Ectodermal cell (in vitro differentiated cells): ENCODE measurements at regions not wholly inside any gene's neighbourhood (a gene's known extent, or its start where the extent isn't known, plus 50 kb on each side); places are given as distances from the start of the nearest gene placed in this dataset.

Experiments used
- H3K27ac ChIP-seq: 2 replicates; pipeline ENCODE4 v1.7.0; 2013; ENCODE audit warnings: mild to moderate bottlenecking, low read depth, low read length; ENCODE audit not compliant: insufficient read depth, poor library complexity, severe bottlenecking
- H3K27me3 ChIP-seq: 2 replicates; pipeline ENCODE4 v1.7.0; 2013; ENCODE audit warnings: mild to moderate bottlenecking, low read length; ENCODE audit not compliant: insufficient read depth, control insufficient read depth, poor library complexity, severe bottlenecking
- H3K36me3 ChIP-seq: one replicate; pipeline ENCODE4 v1.7.0; 2013; ENCODE audit warnings: low read length; ENCODE audit not compliant: control insufficient read depth, insufficient read depth
- H3K4me1 ChIP-seq: one replicate; pipeline ENCODE4 v1.7.0; 2013; ENCODE audit warnings: low read length; ENCODE audit not compliant: control insufficient read depth, insufficient read depth
- H3K4me3 ChIP-seq: 2 replicates; pipeline ENCODE4 v1.7.0; 2013; ENCODE audit warnings: low read depth, low read length, control low read depth; ENCODE audit not compliant: insufficient read depth
- H3K9me3 ChIP-seq: 2 replicates; pipeline ENCODE4 v1.7.0; 2013; ENCODE audit warnings: mild to moderate bottlenecking, low read length, moderate library complexity; ENCODE audit not compliant: control insufficient read depth
- WGBS, 2 experiments: methylation state at CpG; one replicate each; pipeline ENCODE4 v1.1.7; 2013; ENCODE audit warnings: missing lambda C conversion rate in 2 of 2; 5-methylcytosine and 5-hydroxymethylcytosine counted together

DNA sequence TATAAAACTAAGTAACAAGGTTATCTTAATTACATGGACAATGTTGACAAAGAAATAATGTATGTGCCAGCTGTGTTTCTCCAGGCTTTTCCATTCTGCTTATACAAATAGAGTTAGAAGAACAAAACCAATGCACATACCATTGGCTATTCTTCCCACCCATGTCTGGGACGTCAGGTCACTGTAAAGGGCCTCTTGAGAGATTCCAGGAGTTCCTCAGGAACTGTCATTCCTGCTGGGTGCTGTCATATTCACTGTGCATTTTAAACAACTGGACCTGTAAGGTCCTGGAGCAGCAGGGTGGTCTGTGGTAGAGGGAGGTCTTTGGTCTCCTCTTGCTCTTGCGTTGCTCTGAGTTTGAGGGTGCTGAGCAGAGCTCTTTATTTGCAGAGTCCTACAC is 74.6 kb upstream of the AP1S2 start:
- H3K4me1 ChIP-seq: peaks cover 4% of the 10 kb centered on the region
- no peaks in the 10 kb centered on the region for H3K27me3 ChIP-seq
- H3K4me3 ChIP-seq: no peak overlapping the region
- H3K27ac ChIP-seq: no peak overlapping the region
- 64 to 65% methylated on average over 2 of the region's 2 CpGs for WGBS, 2 experiments
- H3K36me3 ChIP-seq: no peaks in the 10 kb centered on the region
- no peaks in the 10 kb centered on the region for H3K9me3 ChIP-seq

DNA sequence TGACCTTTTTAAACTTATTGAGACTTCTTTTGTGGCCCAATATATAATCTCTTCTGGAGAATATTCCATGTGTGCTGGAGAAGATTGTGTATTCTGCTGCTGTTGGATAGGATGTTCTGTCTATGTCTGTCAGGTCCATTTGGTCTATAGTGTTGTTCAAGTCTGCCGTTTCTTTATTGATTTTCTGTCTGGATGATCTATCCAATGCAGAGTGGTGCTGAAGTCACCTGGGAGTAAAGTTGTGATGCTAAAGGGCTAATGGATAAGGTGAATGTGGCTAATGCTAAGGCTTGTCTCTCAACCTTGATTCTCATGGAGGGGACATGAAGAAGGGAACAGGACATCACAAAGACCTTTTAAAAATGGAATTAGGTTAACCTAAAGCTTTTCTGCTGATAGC is 72.0 kb upstream of the AP1S2 start:
- Histone ChIP-seq H3K4me3 (no peak overlapping the region), H3K27me3 (no peaks in the 10 kb centered on the region), H3K9me3 (no peaks in the 10 kb centered on the region), H3K36me3 (no peaks in the 10 kb centered on the region), H3K4me1 (peaks cover 4% of the 10 kb centered on the region), H3K27ac (no peak overlapping the region)
- 85 to 95% methylated on average over 1 of the region's 1 CpG for WGBS, 2 experiments

DNA sequence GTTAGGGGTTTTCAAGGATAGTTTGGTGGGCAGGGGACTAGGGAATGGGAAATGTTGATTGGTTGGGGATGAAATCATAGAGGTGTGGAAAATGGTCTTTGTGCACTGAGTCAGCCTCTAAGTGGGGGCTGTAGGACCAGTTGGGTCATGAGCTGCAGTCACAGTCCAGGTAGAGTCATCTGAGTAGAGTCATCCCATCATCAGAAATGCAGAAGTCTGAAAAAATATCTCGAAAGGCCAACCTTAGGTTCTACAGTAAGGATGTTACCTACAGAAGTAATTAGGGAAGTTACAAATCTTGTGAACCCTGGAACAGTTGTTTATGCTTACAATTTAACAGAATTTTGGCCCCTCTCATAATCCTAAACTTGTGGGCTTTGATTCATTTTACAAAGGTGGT is 63.4 kb upstream of the AP1S2 start:
- Histone ChIP-seq H3K36me3 (no peaks in the 10 kb centered on the region), H3K27me3 (no peaks in the 10 kb centered on the region)
- WGBS, 2 experiments: 93% methylated on average over 1 of the region's 1 CpG; no CpG with 5 or more reads in 1 of the 2 experiments

DNA sequence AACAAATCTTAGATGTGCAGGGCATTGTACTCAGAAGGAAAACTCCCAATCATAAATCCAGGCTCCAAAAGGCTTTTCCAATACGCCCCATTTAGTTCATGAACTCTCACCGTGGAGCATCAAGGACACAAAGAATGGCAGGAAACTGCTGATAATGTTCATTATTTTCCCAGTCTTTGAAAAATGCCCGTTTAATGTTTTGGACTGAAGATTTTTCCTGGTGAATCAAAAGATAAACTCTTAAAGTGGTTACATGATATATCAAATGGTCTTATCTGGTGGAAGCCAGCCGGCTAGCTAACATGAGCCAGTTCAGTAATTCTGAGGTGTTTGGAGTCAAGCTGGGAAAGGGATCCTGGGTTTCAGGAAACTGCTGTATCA is 62.1 kb upstream of the AP1S2 start:
- no peak overlapping the region for H3K27ac ChIP-seq
- H3K27me3 ChIP-seq: no peaks in the 10 kb centered on the region
- 92 to 96% methylated on average over 4 of the region's 4 CpGs for WGBS, 2 experiments
- H3K4me1 ChIP-seq: no peaks in the 10 kb centered on the region
- no peaks in the 10 kb centered on the region for H3K9me3 ChIP-seq
- H3K36me3 ChIP-seq: no peaks in the 10 kb centered on the region
- no peak overlapping the region for H3K4me3 ChIP-seq

More for the DNA sequence above, 63.4 kb upstream of the AP1S2 start:
- Histone ChIP-seq H3K4me1 (no peaks in the 10 kb centered on the region), H3K9me3 (no peaks in the 10 kb centered on the region), H3K27ac (no peak overlapping the region), H3K4me3 (no peak overlapping the region)

DNA sequence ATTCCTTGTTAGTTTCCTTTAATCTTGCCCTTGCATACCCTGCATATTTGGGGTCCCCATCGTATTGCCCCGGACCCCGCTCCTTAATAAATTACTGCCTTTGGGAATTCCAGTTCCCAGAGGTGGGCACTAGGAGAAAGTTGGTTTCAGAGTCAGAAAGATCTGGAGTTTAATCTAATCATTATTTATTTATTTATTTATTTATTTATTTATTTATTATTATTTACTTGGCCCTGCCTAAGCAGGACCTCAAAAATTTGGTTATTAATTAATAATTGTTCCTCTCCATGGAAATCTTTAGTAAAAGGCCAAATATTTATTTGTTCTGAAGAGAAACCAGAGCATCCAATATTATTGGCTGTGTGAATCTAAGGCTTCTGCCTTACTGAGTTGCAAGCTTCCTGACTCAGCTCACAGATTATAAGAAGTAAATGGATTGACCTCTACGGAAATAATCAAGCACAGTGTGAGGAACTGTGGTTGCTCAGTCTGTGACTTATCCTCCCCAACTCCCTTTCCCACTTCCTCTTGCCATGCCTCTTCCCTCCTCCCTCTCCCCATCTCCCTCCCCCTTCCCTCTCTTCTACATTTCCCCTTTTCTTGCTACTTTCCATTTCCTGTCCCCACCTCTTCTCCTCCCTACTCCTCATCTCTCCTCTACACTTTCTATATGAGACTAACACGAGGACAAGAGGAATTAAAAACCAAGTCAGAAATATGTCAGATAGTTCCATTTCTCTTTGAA is 61.5 kb upstream of the AP1S2 start:
- no peak overlapping the region for H3K27ac ChIP-seq
- H3K27me3 ChIP-seq: no peaks in the 10 kb centered on the region
- 76 to 93% methylated on average over 2 to 5 of the region's 5 CpGs for WGBS, 2 experiments
- no peaks in the 10 kb centered on the region for H3K36me3 ChIP-seq
- no peaks in the 10 kb centered on the region for H3K4me1 ChIP-seq
- no peak overlapping the region for H3K4me3 ChIP-seq
- no peaks in the 10 kb centered on the region for H3K9me3 ChIP-seq

DNA sequence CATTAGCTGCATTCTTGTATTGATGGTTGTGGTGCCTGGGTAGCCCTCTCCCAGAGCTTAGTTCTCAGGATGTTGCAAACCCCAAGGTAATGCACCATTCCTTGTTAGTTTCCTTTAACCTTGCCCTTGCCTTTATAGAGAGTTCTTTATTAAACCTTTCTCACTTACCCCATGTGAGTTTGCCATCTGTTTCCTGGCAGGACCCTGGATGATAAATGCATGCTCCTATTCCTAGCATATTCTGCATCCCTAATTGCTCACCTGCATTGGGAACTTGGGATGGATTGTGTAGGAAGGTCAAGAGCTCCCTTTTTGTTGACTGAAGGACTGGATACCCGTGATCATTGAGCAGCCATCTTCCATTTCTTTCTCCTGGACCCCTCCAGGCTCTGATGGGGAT is 59.9 kb upstream of the AP1S2 start:
- Histone ChIP-seq H3K27me3 (no peaks in the 10 kb centered on the region), H3K4me3 (no peak overlapping the region), H3K27ac (no peak overlapping the region), H3K9me3 (no peaks in the 10 kb centered on the region), H3K4me1 (no peaks in the 10 kb centered on the region), H3K36me3 (no peaks in the 10 kb centered on the region)
- WGBS, 2 experiments: 84 to 94% methylated on average over 1 of the region's 1 CpG

DNA sequence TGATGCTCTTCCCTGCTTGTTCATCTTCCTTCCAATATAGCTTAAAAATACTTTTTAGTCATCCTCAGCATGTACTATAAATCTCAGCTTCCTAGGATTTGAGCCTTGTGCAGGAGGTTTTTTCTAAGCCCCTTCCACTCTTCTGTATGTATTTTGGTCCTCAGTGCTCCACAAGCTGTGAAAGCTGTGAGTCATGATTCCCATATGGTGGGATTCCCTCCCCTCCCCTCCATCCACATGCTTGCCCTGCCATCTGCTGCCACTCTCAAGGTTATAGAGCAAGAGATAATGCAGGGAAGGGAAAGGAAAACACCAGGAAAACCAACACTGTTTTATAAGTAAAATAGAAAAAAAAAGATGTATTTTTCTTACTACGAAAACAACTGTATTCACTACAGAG is 58.5 kb upstream of the AP1S2 start:
- H3K27ac ChIP-seq: no peak overlapping the region
- WGBS, 2 experiments: 91 to 100% methylated on average over 1 of the region's 1 CpG
- H3K27me3 ChIP-seq: no peaks in the 10 kb centered on the region
- no peaks in the 10 kb centered on the region for H3K9me3 ChIP-seq
- peaks cover 7% of the 10 kb centered on the region for H3K4me1 ChIP-seq
- no peak overlapping the region for H3K4me3 ChIP-seq
- no peaks in the 10 kb centered on the region for H3K36me3 ChIP-seq

DNA sequence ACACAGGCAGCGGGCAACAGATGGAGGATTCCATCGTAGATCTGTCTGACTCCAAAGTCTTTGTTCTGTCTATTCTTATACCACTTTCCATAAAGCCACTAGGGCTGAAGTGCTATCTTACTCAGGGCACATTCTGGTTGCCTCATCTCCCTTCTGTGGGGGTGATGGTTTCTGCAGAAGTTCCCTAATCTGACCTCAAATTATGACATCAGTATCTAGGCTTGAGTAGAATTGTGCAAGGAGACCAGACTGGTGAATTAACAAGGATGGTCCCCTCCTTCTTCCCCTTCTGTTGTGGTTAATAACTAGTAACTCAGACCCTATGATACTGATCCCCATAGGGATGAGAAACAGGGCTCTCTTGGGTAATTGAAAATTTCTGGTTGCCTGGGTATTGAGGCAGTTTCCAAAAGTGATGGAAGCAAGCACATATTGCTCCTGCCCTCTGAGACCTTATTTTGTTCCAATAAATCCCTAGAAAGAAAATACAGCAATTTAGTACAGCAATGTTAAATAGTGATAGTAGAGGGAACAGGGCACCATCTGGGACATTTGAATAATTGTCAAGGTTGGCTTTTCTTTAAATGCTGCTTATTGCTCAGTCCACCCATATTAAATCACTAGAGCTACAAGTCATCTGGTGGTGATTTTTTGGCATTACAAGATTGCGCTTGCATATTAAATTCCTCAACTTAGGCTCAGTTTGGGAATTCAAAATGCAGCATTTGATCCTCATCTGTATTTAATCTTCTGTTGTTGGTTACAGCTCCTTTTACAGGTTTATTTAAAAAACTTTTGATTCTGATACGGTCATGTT is 57.3 kb upstream of the AP1S2 start:
- Histone ChIP-seq H3K36me3 (no peaks in the 10 kb centered on the region), H3K27me3 (no peaks in the 10 kb centered on the region), H3K9me3 (no peaks in the 10 kb centered on the region), H3K27ac (no peak overlapping the region), H3K4me1 (peaks cover 7% of the 10 kb centered on the region), H3K4me3 (no peak overlapping the region)
- 93 to 95% methylated on average over 3 of the region's 4 CpGs for WGBS, 2 experiments

DNA sequence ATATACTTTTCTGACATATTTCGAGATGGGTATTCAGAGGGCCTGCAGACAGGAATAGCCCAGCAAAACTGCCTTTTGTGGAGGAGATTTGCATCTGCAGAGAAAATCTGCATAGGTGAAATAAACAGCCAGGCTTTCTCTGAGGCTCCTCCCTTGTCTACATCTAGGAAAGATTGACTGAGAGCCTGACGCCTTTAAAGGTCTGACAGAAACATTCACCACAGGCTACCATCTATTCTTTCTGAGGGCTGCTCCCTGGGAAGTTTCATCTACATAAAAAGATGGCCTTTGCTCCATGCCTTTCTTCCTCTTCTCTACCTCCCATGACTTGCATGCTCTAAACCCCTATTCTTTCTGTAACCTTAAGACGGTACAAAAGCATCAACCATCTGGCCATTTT is 55.0 kb upstream of the AP1S2 start:
- 0 to 1% methylated on average over 3 of the region's 3 CpGs for WGBS, 2 experiments
- Histone ChIP-seq H3K27ac (peak overlapping the region; percentile 71), H3K27me3 (no peaks in the 10 kb centered on the region), H3K4me3 (no peak overlapping the region), H3K4me1 (peaks cover 7% of the 10 kb centered on the region), H3K36me3 (no peaks in the 10 kb centered on the region), H3K9me3 (no peaks in the 10 kb centered on the region)

DNA sequence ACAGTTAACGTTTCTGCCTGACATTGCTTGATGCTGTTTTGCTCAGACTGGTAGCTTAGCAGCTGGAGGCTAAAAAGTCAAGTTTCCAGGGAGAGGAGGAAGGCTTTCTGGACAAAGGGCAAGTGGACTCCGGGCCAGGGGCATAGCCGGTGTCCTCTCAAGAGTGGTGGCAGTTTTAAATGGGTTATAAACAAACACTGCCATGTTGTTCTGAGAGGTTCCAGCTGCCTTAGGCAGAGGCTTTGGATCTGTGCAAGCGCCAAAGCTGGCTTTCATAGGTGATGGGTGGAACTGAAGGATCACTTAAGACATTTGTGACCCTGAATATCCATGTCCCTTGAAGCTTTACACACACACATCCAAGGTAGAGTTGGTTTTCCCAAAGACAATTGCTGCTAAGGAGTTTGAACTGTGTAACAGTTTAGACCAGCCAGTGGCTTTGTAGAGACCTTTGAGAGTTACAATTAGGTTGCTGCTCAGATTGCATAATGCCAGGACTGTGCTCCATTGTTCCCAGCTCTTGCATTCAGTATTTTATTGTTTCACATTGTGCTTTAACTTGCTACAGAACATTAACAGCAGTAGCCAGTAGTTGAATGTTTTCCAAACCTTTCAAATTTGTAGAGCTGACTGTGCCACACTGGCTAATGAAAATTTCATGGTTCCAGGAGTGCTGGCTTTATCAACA is 54.1 kb upstream of the AP1S2 start:
- Histone ChIP-seq H3K4me1 (peaks cover 7% of the 10 kb centered on the region), H3K27me3 (no peaks in the 10 kb centered on the region), H3K27ac (peak overlapping the region; percentile 71), H3K9me3 (no peaks in the 10 kb centered on the region), H3K4me3 (no peak overlapping the region), H3K36me3 (no peaks in the 10 kb centered on the region)
- 64 to 65% methylated on average over 4 of the region's 4 CpGs for WGBS, 2 experiments
